ENCODE measurements at regions not wholly inside any gene's neighbourhood (a gene's known extent, or its start where the extent isn't known, plus 50 kb on each side); places are given as distances from the start of the nearest gene placed in this dataset.
"Not testable (repeated sequence)": the region's sequence is repeated elsewhere in the genome, so short reads cannot be mapped to it uniquely, and the experiment has no call there.

GRCh38 chr15:69613182-69613581, 160.6 kb downstream of the RPLP1 start:
- Histone ChIP-seq H3K9me3 (no peaks in the 10 kb centered on the region), H3K27ac (no peak overlapping the region), H3K4me3 (no peak overlapping the region), H3K4me1 (peaks cover 0 to 28% (median 5%) of the 10 kb centered on the region in 4 donors), H3K36me3 (no peaks in the 10 kb centered on the region), H3K27me3 (no peaks in the 10 kb centered on the region)
- no peak for TF ChIP-seq EP300 (IDR thresholded peaks at IDR 0.05)
- TF ChIP-seq POLR2A (IDR thresholded peaks at IDR 0.05), result no peak
- TF ChIP-seq, protein P1, sequence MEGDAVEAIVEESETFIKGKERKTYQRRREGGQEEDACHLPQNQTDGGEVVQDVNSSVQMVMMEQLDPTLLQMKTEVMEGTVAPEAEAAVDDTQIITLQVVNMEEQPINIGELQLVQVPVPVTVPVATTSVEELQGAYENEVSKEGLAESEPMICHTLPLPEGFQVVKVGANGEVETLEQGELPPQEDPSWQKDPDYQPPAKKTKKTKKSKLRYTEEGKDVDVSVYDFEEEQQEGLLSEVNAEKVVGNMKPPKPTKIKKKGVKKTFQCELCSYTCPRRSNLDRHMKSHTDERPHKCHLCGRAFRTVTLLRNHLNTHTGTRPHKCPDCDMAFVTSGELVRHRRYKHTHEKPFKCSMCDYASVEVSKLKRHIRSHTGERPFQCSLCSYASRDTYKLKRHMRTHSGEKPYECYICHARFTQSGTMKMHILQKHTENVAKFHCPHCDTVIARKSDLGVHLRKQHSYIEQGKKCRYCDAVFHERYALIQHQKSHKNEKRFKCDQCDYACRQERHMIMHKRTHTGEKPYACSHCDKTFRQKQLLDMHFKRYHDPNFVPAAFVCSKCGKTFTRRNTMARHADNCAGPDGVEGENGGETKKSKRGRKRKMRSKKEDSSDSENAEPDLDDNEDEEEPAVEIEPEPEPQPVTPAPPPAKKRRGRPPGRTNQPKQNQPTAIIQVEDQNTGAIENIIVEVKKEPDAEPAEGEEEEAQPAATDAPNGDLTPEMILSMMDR (IDR thresholded peaks at IDR 0.05), result no peak
- DNase-seq (ENCODE audit: low spot score in 2 of 2), result no peak
- 58 to 66% methylated on average over 6 of the region's 6 CpGs for WGBS, 2 donors

DNA sequence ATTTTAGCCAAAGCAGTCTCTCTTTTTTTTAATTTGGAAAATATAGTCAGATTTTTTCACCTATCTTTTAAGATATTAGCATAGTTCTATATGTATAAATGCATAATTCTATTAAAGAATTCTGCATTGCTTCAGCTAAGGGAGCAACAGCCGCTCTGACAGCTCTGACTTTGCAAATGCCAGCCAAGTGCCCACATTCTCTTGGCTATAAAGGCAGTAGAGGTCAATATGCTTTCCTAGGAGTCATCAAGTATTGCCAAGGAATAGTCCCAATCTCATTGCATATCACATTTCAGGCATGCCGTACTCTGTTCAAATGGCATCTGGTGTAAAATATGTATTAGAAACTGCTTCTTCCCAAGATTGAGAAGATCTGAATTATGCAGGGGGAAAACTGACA, 161.4 kb downstream of the RPLP1 start:
- Histone ChIP-seq H3K4me1 (peaks cover 0 to 22% (median 5%) of the 10 kb centered on the region in 4 donors), H3K4me3 (no peak overlapping the region), H3K27me3 (no peaks in the 10 kb centered on the region), H3K9me3 (no peaks in the 10 kb centered on the region), H3K27ac (no peak overlapping the region), H3K36me3 (no peaks in the 10 kb centered on the region)
- TF ChIP-seq EP300 (IDR thresholded peaks at IDR 0.05) (no peak), POLR2A (IDR thresholded peaks at IDR 0.05) (no peak)
- TF ChIP-seq, protein P1 (IDR thresholded peaks at IDR 0.05), result no peak
- DNase-seq (ENCODE audit: low spot score in 2 of 2), result no peak
- WGBS, 2 donors, result 65 to 66% methylated on average over 2 of the region's 2 CpGs

- 83 to 84% methylated on average over 5 of the region's 5 CpGs for WGBS, 2 donors
- no peaks in the 10 kb centered on the region for H3K27me3 ChIP-seq
- no peak overlapping the region for H3K4me3 ChIP-seq
- H3K27ac ChIP-seq, result no peak overlapping the region
- no peak for DNase-seq (ENCODE audit: low spot score in 2 of 2)
- TF ChIP-seq, protein P1 (IDR thresholded peaks at IDR 0.05), result no peak
- TF ChIP-seq EP300 (IDR thresholded peaks at IDR 0.05), result no peak
- TF ChIP-seq POLR2A (IDR thresholded peaks at IDR 0.05), result no peak
- H3K4me1 ChIP-seq, result peaks cover 0 to 6% (median 3%) of the 10 kb centered on the region in 4 donors
- H3K9me3 ChIP-seq, result no peaks in the 10 kb centered on the region
- H3K36me3 ChIP-seq, result no peaks in the 10 kb centered on the region
These were observed 163.1 kb downstream of the RPLP1 start for GRCh38 chr15:69615736-69616135.

DNA sequence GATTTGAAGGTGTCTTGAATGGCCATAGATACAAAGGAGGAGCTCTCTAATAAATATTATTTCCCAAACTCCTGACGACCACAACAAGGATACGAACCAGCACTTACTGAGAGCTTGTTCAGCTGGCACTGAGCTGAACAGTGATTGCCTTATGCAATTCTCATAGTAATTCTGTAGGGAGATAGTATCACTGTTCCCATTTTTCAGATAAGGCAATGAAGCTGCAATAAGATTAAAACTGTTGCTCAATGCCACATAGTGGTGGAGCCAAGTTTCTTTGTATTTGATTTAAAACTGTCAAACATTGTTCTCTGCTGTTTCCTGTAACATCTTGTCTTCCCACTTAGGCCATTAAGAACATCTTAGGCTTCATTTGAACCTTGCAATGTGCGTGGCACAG, 163.9 kb downstream of the RPLP1 start:
- TF ChIP-seq POLR2A (IDR thresholded peaks at IDR 0.05) (no peak), EP300 (IDR thresholded peaks at IDR 0.05) (no peak)
- TF ChIP-seq, protein P1 (IDR thresholded peaks at IDR 0.05), result no peak
- no peak overlapping the region for H3K4me3 ChIP-seq

DNA sequence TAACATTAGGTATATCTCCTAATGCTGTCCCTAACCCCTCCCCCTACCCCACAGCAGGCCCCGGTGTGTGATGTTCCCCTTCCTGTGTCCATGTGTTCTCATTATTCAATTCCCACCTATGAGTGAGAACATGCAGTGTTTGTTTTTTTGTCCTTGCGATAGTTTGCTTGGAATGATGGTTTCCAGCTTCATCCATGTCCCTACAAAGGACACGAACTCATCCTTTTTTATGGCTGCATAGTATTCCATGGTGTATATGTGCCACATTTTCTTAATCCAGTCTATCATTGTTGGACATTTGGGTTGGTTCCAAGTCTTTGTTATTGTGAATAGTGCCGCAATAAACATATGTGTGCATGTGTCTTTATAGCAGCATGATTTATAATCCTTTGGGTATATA, 164.5 kb downstream of the RPLP1 start:
- DNase-seq (ENCODE audit: low spot score in 2 of 2); H3K27me3 ChIP-seq; H3K27ac ChIP-seq; H3K4me1 ChIP-seq; H3K36me3 ChIP-seq; H3K4me3 ChIP-seq; H3K9me3 ChIP-seq: not testable (repeated sequence)
- WGBS, 2 donors, result 89 to 94% methylated on average over 4 of the region's 4 CpGs

More for the DNA sequence above, 163.9 kb downstream of the RPLP1 start:
- H3K9me3 ChIP-seq, result no peaks in the 10 kb centered on the region
- no peak for DNase-seq (ENCODE audit: low spot score in 2 of 2)
- no peaks in the 10 kb centered on the region for H3K27me3 ChIP-seq
- H3K4me1 ChIP-seq, result peaks cover 0 to 6% (median 3%) of the 10 kb centered on the region in 4 donors
- H3K27ac ChIP-seq, result no peak overlapping the region
- H3K36me3 ChIP-seq, result no peaks in the 10 kb centered on the region
- WGBS, 2 donors, result 81 to 87% methylated on average over 3 of the region's 3 CpGs

Data from tibial nerve (tissue), 4 donors.